Esophagus squamous epithelium (tissue), 4 donors: ENCODE measurements at regions not wholly inside any gene's neighbourhood (a gene's known extent, or its start where the extent isn't known, plus 50 kb on each side); places are given as distances from the start of the nearest gene placed in this dataset.

ENCODE experiments used
- POLR2A ChIP-seq, 4 donors: fragments of 450-650 bp; IDR thresholded peaks; one replicate each; pipeline ENCODE4 v1.6.1; 2017; ENCODE audit warnings: antibody characterized with exemption in 4 of 4, mild to moderate bottlenecking in 4 of 4, moderate library complexity in 3 of 4
- TF ChIP-seq, protein P1 (sequence below), 6 experiments: fragments of 450-650 bp in 4 of 6; fragments of 200-600 bp in 2 of 6; sonication (generic) in 2 of 6; IDR thresholded peaks; one replicate each; pipeline ENCODE4 v1.5.1; 2016 to 2019; ENCODE audit warnings: antibody characterized with exemption in 6 of 6, mild to moderate bottlenecking in 4 of 6, moderate library complexity in 4 of 6

DNA sequence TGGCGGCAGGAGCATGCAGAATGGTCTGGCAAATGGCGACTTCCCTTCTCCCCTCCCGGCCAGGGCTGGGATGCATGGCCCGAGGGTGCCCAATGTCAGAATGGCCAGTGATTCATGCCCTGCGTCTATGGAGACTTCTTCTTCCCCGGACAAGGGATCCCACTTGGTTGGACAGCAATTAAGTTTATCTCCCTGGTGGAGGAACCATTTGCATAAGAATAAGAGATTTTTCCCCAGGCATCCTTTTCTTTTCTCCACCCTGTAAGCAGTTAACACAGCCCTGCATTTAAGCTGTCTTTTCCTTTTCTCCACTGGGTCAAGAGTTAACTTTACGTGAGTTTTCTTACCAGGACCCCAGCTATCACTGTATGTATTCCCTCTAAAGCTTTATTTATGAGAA lies 856.6 kb downstream of the GLUD2 start:
- TF ChIP-seq, protein P1, sequence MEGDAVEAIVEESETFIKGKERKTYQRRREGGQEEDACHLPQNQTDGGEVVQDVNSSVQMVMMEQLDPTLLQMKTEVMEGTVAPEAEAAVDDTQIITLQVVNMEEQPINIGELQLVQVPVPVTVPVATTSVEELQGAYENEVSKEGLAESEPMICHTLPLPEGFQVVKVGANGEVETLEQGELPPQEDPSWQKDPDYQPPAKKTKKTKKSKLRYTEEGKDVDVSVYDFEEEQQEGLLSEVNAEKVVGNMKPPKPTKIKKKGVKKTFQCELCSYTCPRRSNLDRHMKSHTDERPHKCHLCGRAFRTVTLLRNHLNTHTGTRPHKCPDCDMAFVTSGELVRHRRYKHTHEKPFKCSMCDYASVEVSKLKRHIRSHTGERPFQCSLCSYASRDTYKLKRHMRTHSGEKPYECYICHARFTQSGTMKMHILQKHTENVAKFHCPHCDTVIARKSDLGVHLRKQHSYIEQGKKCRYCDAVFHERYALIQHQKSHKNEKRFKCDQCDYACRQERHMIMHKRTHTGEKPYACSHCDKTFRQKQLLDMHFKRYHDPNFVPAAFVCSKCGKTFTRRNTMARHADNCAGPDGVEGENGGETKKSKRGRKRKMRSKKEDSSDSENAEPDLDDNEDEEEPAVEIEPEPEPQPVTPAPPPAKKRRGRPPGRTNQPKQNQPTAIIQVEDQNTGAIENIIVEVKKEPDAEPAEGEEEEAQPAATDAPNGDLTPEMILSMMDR (IDR thresholded peaks at IDR 0.05): no peak
- TF ChIP-seq POLR2A (IDR thresholded peaks at IDR 0.05): no peak
